ENCODE measurements at regions not wholly inside any gene's neighbourhood (a gene's known extent, or its start where the extent isn't known, plus 50 kb on each side); places are given as distances from the start of the nearest gene placed in this dataset.

- no peak for TF ChIP-seq EZH2phosphoT487 (IDR thresholded peaks at IDR 0.05; ENCODE audit: borderline replicate concordance, low read depth)
- TF ChIP-seq CTCF (IDR thresholded peaks at IDR 0.05), result no peak
- TF ChIP-seq MEF2A (IDR thresholded peaks at IDR 0.05; ENCODE audit: borderline replicate concordance, low read depth), result no peak
- no peak for TF ChIP-seq FOXJ3 (CRISPR knock-in tag; IDR thresholded peaks at IDR 0.05)
- TF ChIP-seq GABPA (IDR thresholded peaks at IDR 0.05; ENCODE audit: low read depth), result no peak
- no peak for TF ChIP-seq SMC3 (IDR thresholded peaks at IDR 0.05; ENCODE audit: low read depth, low read length)
- no peak for TF ChIP-seq TAF1 (IDR thresholded peaks at IDR 0.05; ENCODE audit: borderline replicate concordance, low read depth, low read length)
- TF ChIP-seq RAD21 (IDR thresholded peaks at IDR 0.05; ENCODE audit: low read length), result no peak
- no peak for TF ChIP-seq GATA2 (CRISPR knock-in tag; IDR thresholded peaks at IDR 0.05)
- no peak for TF ChIP-seq MXI1 (IDR thresholded peaks at IDR 0.05; ENCODE audit: low read depth, low read length)
- no peak for TF ChIP-seq REST (IDR thresholded peaks at IDR 0.05; ENCODE audit: low read depth, low read length)
- TF ChIP-seq EP300 (IDR thresholded peaks at IDR 0.05; ENCODE audit: borderline replicate concordance in 1 of 2, low read depth in 1 of 2, low read length in 1 of 2), result no peak
- no peak for TF ChIP-seq SIN3A (IDR thresholded peaks at IDR 0.05; ENCODE audit: borderline replicate concordance, low read depth, low read length)
- TF ChIP-seq USF1 (IDR thresholded peaks at IDR 0.05; ENCODE audit: borderline replicate concordance, low read depth), result no peak
Observed at GRCh38 chr13:31894931-31895330, 136.6 kb upstream of the FRY start.
